ENCODE measurements at regions not wholly inside any gene's neighbourhood (a gene's known extent, or its start where the extent isn't known, plus 50 kb on each side); places are given as distances from the start of the nearest gene placed in this dataset.

DNA sequence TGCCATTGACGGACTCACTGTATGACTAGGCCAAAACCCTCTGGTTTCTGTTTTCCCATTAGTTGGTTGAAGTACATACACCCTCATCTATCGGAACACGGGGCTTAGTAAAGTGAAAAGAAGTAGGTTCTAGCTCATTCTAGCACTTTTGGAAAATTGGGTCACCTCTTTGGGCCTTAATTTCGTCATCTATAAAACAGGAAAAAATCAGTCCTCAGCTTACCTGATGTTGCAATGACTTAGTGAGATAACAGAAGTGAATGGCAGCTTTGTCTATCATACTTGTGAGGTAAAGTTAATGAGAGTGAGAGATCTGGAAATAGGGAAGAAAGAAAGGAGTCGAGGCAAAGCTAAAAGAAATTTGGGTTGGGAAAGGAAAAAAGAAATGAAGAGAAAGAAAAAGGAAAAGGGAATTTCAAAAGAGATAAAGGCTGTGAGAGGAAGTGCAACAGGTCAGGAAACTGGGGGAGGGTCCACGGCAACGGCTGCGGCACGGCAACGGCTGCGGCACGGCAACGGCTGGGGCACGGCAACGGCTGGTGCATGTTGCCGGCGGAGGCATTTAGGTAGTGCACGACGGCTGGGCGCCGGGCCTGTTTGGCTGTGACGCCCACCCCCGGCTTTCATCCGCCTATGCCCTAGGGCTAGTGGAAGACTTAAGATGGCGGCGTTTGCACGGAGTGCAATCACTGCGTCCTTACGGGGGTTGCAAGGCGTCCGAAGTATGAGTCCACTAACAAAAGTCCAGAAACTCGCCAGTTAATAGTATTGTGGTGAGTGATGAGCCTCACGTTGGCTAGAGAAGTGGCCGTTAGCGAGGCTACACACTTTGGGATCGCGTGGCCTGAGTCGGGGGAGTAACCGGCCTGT, 91.4 kb upstream of the XIST start (continued):
- TF ChIP-seq, protein P1, sequence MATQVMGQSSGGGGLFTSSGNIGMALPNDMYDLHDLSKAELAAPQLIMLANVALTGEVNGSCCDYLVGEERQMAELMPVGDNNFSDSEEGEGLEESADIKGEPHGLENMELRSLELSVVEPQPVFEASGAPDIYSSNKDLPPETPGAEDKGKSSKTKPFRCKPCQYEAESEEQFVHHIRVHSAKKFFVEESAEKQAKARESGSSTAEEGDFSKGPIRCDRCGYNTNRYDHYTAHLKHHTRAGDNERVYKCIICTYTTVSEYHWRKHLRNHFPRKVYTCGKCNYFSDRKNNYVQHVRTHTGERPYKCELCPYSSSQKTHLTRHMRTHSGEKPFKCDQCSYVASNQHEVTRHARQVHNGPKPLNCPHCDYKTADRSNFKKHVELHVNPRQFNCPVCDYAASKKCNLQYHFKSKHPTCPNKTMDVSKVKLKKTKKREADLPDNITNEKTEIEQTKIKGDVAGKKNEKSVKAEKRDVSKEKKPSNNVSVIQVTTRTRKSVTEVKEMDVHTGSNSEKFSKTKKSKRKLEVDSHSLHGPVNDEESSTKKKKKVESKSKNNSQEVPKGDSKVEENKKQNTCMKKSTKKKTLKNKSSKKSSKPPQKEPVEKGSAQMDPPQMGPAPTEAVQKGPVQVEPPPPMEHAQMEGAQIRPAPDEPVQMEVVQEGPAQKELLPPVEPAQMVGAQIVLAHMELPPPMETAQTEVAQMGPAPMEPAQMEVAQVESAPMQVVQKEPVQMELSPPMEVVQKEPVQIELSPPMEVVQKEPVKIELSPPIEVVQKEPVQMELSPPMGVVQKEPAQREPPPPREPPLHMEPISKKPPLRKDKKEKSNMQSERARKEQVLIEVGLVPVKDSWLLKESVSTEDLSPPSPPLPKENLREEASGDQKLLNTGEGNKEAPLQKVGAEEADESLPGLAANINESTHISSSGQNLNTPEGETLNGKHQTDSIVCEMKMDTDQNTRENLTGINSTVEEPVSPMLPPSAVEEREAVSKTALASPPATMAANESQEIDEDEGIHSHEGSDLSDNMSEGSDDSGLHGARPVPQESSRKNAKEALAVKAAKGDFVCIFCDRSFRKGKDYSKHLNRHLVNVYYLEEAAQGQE (tag by site-specific recombination; IDR thresholded peaks at IDR 0.05) = peak; percentile 86
- TF ChIP-seq ZNF843 (tag by site-specific recombination; IDR thresholded peaks at IDR 0.05) (peak; percentile 95), ZNF239 (tag by site-specific recombination; IDR thresholded peaks at IDR 0.05) (peak; percentile 96), ZNF510 (tag by site-specific recombination; IDR thresholded peaks at IDR 0.05; ENCODE audit: insufficient replicate concordance) (peak; percentile 82), OVOL3 (tag by site-specific recombination; IDR thresholded peaks at IDR 0.05) (peak; percentile 98), OSR2 (tag by site-specific recombination; IDR thresholded peaks at IDR 0.05) (peak; percentile 67), ZNF677 (tag by site-specific recombination; IDR thresholded peaks at IDR 0.05) (peak; percentile 88), ZNF174 (tag by site-specific recombination; IDR thresholded peaks at IDR 0.05) (no peak), ZNF624 (tag by site-specific recombination; IDR thresholded peaks at IDR 0.05) (peak; percentile 92), ZNF292 (tag by site-specific recombination; IDR thresholded peaks at IDR 0.05; ENCODE audit: borderline replicate concordance, low read depth) (no peak), MYNN (tag by site-specific recombination; IDR thresholded peaks at IDR 0.05; ENCODE audit: borderline replicate concordance) (peak; percentile 96), ZBTB21 (tag by site-specific recombination; IDR thresholded peaks at IDR 0.05) (peak; percentile 93), KLF9 (tag by site-specific recombination; IDR thresholded peaks at IDR 0.05; ENCODE audit: low read depth) (peak; percentile 93), SCRT1 (tag by site-specific recombination; IDR thresholded peaks at IDR 0.05; ENCODE audit: borderline replicate concordance) (peak; percentile 100), ZNF423 (tag by site-specific recombination; IDR thresholded peaks at IDR 0.05) (peak; percentile 76)
- TF ChIP-seq, protein P2, sequence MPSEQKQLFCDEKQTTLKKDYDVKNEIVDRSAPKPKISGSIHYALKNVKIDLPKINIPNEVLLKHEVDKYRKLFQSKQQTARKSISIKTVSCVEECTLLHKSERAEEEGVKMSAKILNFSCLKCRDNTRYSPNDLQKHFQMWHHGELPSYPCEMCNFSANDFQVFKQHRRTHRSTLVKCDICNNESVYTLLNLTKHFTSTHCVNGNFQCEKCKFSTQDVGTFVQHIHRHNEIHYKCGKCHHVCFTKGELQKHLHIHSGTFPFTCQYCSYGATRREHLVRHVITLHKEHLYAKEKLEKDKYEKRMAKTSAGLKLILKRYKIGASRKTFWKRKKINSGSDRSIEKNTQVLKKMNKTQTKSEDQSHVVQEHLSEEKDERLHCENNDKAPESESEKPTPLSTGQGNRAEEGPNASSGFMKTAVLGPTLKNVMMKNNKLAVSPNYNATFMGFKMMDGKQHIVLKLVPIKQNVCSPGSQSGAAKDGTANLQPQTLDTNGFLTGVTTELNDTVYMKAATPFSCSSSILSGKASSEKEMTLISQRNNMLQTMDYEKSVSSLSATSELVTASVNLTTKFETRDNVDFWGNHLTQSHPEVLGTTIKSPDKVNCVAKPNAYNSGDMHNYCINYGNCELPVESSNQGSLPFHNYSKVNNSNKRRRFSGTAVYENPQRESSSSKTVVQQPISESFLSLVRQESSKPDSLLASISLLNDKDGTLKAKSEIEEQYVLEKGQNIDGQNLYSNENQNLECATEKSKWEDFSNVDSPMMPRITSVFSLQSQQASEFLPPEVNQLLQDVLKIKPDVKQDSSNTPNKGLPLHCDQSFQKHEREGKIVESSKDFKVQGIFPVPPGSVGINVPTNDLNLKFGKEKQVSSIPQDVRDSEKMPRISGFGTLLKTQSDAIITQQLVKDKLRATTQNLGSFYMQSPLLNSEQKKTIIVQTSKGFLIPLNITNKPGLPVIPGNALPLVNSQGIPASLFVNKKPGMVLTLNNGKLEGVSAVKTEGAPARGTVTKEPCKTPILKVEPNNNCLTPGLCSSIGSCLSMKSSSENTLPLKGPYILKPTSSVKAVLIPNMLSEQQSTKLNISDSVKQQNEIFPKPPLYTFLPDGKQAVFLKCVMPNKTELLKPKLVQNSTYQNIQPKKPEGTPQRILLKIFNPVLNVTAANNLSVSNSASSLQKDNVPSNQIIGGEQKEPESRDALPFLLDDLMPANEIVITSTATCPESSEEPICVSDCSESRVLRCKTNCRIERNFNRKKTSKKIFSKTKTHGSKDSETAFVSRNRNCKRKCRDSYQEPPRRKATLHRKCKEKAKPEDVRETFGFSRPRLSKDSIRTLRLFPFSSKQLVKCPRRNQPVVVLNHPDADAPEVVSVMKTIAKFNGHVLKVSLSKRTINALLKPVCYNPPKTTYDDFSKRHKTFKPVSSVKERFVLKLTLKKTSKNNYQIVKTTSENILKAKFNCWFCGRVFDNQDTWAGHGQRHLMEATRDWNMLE (tag by site-specific recombination; conservative IDR thresholded peaks at IDR 0.05; ENCODE audit: low read depth) = peak; percentile 94
- TF ChIP-seq, protein P3, sequence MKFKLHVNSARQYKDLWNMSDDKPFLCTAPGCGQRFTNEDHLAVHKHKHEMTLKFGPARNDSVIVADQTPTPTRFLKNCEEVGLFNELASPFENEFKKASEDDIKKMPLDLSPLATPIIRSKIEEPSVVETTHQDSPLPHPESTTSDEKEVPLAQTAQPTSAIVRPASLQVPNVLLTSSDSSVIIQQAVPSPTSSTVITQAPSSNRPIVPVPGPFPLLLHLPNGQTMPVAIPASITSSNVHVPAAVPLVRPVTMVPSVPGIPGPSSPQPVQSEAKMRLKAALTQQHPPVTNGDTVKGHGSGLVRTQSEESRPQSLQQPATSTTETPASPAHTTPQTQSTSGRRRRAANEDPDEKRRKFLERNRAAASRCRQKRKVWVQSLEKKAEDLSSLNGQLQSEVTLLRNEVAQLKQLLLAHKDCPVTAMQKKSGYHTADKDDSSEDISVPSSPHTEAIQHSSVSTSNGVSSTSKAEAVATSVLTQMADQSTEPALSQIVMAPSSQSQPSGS (tag by site-specific recombination; IDR thresholded peaks at IDR 0.05; ENCODE audit: low read depth) = peak; percentile 74
- TF ChIP-seq, protein P4, sequence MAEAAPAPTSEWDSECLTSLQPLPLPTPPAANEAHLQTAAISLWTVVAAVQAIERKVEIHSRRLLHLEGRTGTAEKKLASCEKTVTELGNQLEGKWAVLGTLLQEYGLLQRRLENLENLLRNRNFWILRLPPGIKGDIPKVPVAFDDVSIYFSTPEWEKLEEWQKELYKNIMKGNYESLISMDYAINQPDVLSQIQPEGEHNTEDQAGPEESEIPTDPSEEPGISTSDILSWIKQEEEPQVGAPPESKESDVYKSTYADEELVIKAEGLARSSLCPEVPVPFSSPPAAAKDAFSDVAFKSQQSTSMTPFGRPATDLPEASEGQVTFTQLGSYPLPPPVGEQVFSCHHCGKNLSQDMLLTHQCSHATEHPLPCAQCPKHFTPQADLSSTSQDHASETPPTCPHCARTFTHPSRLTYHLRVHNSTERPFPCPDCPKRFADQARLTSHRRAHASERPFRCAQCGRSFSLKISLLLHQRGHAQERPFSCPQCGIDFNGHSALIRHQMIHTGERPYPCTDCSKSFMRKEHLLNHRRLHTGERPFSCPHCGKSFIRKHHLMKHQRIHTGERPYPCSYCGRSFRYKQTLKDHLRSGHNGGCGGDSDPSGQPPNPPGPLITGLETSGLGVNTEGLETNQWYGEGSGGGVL (tag by site-specific recombination; IDR thresholded peaks at IDR 0.05) = peak; percentile 80
- TF ChIP-seq, protein P5, sequence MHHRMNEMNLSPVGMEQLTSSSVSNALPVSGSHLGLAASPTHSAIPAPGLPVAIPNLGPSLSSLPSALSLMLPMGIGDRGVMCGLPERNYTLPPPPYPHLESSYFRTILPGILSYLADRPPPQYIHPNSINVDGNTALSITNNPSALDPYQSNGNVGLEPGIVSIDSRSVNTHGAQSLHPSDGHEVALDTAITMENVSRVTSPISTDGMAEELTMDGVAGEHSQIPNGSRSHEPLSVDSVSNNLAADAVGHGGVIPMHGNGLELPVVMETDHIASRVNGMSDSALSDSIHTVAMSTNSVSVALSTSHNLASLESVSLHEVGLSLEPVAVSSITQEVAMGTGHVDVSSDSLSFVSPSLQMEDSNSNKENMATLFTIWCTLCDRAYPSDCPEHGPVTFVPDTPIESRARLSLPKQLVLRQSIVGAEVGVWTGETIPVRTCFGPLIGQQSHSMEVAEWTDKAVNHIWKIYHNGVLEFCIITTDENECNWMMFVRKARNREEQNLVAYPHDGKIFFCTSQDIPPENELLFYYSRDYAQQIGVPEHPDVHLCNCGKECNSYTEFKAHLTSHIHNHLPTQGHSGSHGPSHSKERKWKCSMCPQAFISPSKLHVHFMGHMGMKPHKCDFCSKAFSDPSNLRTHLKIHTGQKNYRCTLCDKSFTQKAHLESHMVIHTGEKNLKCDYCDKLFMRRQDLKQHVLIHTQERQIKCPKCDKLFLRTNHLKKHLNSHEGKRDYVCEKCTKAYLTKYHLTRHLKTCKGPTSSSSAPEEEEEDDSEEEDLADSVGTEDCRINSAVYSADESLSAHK (tag by site-specific recombination; IDR thresholded peaks at IDR 0.05) = peak; percentile 94
- TF ChIP-seq, protein P6, sequence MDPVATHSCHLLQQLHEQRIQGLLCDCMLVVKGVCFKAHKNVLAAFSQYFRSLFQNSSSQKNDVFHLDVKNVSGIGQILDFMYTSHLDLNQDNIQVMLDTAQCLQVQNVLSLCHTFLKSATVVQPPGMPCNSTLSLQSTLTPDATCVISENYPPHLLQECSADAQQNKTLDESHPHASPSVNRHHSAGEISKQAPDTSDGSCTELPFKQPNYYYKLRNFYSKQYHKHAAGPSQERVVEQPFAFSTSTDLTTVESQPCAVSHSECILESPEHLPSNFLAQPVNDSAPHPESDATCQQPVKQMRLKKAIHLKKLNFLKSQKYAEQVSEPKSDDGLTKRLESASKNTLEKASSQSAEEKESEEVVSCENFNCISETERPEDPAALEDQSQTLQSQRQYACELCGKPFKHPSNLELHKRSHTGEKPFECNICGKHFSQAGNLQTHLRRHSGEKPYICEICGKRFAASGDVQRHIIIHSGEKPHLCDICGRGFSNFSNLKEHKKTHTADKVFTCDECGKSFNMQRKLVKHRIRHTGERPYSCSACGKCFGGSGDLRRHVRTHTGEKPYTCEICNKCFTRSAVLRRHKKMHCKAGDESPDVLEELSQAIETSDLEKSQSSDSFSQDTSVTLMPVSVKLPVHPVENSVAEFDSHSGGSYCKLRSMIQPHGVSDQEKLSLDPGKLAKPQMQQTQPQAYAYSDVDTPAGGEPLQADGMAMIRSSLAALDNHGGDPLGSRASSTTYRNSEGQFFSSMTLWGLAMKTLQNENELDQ (tag by site-specific recombination; IDR thresholded peaks at IDR 0.05; ENCODE audit: low read depth) = peak; percentile 72; the same call in 1 of the 2 replicates

All from HEK293 (cell line).